ENCODE measurements at regions not wholly inside any gene's neighbourhood (a gene's known extent, or its start where the extent isn't known, plus 50 kb on each side); places are given as distances from the start of the nearest gene placed in this dataset.
A peak's percentile ranks its signal among the peaks of the same experiment; 100 is the strongest.

GRCh38 chr13:38417727-38418126 lies 68.1 kb downstream of the UFM1 start:
- TF ChIP-seq POLR2A (IDR thresholded peaks at IDR 0.05) (no peak), CTCF (IDR thresholded peaks at IDR 0.05) (peak in 3 of 6 experiments; percentile 11 to 38 (median 20))

Measured in adrenal gland (tissue), 5 donors.